Skin of body (tissue), 1 donor: ENCODE measurements at regions not wholly inside any gene's neighbourhood (a gene's known extent, or its start where the extent isn't known, plus 50 kb on each side); places are given as distances from the start of the nearest gene placed in this dataset.
"Not testable (repeated sequence)": the region's sequence is repeated elsewhere in the genome, so short reads cannot be mapped to it uniquely, and the experiment has no call there.

ENCODE experiments used
- DNase-seq: peaks from one replicate; lab custom pipeline; 2025; lab: John Stamatoyannopoulos, UW

- no peak for DNase-seq
These were observed 1694.7 kb upstream of the LRRTM3 start for GRCh38 chr10:65231148-65231547.

DNA sequence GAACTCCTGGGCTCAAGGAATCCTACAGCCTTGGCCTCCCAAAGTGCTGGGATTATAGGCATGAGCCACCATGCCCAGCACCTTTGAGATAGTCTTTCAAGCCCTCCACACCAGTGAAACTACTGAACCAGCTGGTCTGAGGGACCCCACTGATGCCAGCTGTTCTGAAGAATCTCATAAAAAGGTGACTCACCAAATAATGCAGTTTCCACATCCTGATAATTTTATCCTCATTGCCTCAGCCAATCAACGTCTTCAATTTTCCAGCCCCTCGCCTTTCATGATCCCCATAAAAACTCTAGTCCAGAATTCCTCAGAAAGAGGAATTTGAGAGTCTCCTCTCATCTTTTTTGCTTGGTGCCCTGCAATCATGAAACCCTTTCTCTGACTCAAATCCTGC is 1691.6 kb upstream of the LRRTM3 start:
- DNase-seq: no peak

GRCh38 chr10:65235266-65235665 is 1690.6 kb upstream of the LRRTM3 start:
- DNase-seq: no peak

GRCh38 chr10:65235846-65236245 is 1690.0 kb upstream of the LRRTM3 start:
- no peak for DNase-seq

DNA sequence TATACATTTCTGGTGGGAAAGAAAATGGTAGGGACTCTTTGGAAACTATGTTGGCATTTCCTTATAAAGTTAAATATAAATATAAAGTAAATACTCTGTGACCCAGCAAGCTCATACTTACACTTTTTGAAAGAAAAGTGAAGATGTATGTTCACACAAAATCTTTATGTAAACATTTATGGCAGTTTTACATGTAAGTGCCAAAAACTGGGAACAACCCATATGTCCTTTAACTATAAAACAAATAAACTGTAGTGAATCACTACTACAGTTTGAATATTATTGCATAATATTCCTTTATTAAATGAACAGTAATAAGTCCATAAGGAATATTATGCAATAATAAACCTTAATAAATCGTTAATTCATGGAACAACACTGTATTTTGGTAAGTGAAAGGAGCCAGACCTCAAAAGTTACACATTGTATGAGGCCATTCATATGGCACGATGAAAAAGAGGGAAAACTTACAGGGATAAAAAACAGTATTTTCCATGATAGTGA is 1660.3 kb upstream of the LRRTM3 start:
- DNase-seq: no peak

- not testable (repeated sequence) for DNase-seq
These were observed 1656.3 kb upstream of the LRRTM3 start for GRCh38 chr10:65269551-65269950.

GRCh38 chr10:65270969-65271368 is 1654.9 kb upstream of the LRRTM3 start:
- DNase-seq: no peak

DNA sequence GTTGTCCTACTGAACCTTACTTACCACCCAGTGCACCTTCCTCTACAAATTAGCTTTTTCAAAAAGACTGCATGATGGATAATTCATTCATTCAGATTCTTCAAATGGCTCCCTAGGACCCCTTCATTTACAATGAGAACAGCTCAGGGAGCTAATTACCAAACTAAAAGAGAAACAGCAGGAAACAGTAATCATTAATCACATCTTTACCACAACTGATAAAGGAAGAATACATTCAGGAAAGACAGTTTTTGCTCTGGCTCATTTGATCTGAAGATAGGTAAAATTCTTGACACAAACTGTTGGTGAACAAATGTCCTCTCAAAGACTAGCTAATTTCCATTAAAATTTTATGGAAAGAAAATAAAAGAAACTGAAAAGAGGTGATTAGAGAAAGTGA is 1652.7 kb upstream of the LRRTM3 start:
- no peak for DNase-seq

GRCh38 chr10:65275296-65275695 is 1650.5 kb upstream of the LRRTM3 start:
- DNase-seq: no peak

GRCh38 chr10:65284495-65285041 is 1641.3 kb upstream of the LRRTM3 start:
- DNase-seq: no peak

DNA sequence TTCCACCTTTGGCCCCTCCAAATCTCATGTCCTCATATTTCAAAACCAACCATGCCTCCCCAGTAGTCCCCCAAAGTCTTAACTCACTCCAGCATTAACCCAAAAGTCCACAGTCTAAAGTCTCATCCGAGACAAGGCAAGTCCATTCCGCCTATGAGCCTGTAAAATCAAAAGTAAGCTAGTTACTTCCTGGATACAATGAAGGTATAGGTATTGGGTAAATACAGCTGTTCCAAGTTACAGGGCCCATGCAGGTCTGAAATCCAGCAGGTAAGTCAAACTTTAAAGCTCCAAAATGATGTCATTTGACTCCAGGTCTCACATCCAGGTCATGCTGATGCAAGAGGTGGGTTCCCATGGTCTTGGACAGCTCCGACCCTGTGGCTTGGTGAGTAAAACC is 1640.1 kb upstream of the LRRTM3 start:
- not testable (repeated sequence) for DNase-seq

DNA sequence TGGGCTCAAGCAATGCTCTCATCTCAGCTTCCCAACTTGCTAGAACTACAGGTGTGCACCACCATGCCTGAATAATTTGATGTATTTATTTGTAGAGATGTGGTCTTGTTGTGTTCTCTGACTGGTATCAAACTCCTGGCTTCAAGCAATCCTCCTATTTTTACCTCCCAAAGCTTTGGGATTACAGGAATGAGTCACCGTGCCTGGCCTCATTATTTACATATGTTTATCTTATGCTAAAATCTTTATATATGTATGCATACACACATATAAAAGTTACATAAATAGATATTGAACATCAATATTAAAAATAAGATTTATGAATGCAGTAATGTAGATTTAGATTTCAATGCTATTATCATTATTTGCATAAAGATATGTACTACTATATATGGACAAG is 1634.5 kb upstream of the LRRTM3 start:
- no peak for DNase-seq

- no peak for DNase-seq
These were observed 1633.3 kb upstream of the LRRTM3 start for GRCh38 chr10:65292551-65292950.

GRCh38 chr10:65294329-65294728 is 1631.5 kb upstream of the LRRTM3 start:
- no peak for DNase-seq

- DNase-seq: no peak
These were observed 1624.7 kb upstream of the LRRTM3 start for GRCh38 chr10:65301181-65301580.

- DNase-seq: no peak
These were observed 1619.6 kb upstream of the LRRTM3 start for GRCh38 chr10:65306201-65306600.

- DNase-seq: no peak
These were observed 1613.0 kb upstream of the LRRTM3 start for GRCh38 chr10:65312876-65313275.

GRCh38 chr10:65313406-65313805 is 1612.4 kb upstream of the LRRTM3 start:
- no peak for DNase-seq

DNA sequence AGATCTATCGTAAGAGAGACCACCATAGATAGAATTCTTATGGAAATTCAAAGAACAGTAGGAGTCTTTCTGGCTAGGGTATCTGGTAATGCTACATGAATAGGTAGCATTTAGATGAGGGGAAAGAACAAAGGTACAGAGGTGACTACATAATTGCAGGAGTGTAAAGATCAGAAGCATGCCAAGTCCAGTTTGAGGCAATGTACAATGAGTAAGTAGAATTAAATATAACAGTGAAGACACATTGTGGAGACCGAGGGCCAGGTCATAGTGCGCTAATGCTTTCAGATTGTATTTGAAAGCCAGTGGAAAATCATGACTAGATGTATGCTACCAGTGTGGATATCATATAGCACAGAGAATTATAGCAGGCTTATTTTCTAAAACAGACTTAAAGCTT is 1611.6 kb upstream of the LRRTM3 start:
- no peak for DNase-seq

GRCh38 chr10:65319493-65319892 is 1606.3 kb upstream of the LRRTM3 start:
- no peak for DNase-seq

- DNase-seq: no peak
These were observed 1605.4 kb upstream of the LRRTM3 start for GRCh38 chr10:65320236-65321026.

GRCh38 chr10:65323802-65324201 is 1602.0 kb upstream of the LRRTM3 start:
- DNase-seq: no peak

DNA sequence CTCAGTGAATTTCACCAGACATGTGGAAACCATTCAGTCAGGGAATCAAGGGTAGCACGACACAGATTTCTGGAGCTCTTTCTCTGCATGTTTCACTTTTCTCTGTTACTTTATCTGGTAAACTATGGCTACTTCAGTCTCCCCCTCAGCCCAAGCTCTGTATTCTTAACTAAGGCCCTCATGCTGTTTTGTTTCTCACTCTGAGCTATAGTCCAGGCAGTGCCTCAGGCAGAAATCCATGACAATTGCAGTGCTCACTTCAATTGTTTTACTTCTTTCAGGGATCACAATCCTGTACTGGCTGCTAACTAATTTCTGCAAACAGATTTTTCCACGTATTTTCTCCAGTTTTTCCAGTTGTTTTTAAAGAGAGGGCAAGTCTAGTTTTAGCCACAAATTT is 1599.9 kb upstream of the LRRTM3 start:
- no peak for DNase-seq
